Frontal cortex (tissue), 3 donors: ENCODE measurements at regions not wholly inside any gene's neighbourhood (a gene's known extent, or its start where the extent isn't known, plus 50 kb on each side); places are given as distances from the start of the nearest gene placed in this dataset.

ENCODE experiments used
- DNase-seq, 2 donors: peaks; one replicate each; pipeline ENCODE4 v3.0.0; 2012; ENCODE audit warnings: low spot score in 2 of 2
- FAIRE-seq: peaks from 2 replicates; lab custom pipeline; 2012; peaks lifted over from hg19 to GRCh38; lab: Jason Lieb, UNC
- donor health status: control.
- donor health status: control.
- donor health status: control.

GRCh38 chr21:16811970-16812369 lies 700.9 kb upstream of the CXADR start:
- FAIRE-seq = no peak
- DNase-seq = no peak

DNA sequence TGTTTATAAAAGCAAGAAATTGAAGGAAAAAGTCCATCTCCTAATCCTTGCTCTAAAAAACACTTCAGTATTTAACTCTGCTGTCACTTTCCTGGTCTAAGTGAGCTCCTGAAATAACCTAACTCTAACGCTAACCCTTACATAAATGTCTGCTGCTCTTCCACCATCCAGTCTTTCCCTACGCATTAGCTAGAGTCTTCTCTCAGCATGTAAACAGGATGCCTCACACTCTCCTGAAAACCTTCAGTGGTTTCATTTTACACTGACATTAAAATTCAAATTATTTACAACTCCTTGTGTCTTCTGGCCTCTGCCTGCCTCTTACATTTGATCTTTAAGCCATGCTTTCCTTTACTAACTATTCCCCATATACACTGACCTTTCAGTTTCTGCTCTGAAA lies 697.6 kb upstream of the CXADR start:
- FAIRE-seq (no peak), DNase-seq (no peak)

DNA sequence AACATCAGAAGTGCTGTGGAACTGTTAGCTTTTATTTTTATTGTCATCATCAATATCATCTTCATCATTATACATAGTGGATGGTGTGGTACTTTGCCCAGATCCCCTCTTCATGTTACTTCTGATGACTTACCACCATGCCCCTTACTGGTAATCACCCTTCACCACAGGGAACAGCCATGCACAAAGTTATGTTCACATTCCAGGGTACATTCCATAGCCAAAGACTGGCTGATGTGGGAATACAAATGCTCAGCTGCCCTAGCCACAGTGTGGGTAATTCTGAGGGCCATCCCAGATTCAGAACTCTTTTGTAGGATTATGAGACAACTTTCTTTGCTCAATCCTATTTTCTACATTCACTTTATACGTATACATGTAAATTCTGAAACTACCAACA lies 691.3 kb upstream of the CXADR start:
- FAIRE-seq (no peak), DNase-seq (no peak)

DNA sequence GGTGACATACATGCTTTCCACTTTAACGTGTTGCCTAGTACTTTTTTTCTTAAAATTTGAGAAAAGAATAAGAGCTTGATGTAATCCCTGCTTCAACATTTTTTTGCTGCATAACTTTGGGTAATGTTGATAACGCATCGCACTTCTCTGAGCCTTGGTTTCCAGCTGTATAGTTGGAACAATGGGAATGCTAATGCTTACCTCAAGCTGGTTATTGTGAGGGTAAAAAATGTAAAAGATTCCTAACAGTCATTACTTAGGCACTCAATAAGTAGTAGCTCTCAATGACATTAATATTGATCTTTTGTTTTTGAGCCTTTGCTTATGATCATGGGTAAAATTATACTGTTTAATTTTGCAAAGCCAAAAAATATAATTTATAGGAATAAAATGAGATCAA lies 683.3 kb upstream of the CXADR start:
- FAIRE-seq = no peak

GRCh38 chr21:16832791-16833190 lies 680.1 kb upstream of the CXADR start:
- no peak for FAIRE-seq
- no peak for DNase-seq

More for the DNA sequence above, 683.3 kb upstream of the CXADR start:
- DNase-seq = no peak

GRCh38 chr21:16834791-16835190 lies 678.1 kb upstream of the CXADR start:
- no peak for DNase-seq
- no peak for FAIRE-seq

GRCh38 chr21:16837321-16837720 lies 675.5 kb upstream of the CXADR start:
- no peak for DNase-seq
- no peak for FAIRE-seq

DNA sequence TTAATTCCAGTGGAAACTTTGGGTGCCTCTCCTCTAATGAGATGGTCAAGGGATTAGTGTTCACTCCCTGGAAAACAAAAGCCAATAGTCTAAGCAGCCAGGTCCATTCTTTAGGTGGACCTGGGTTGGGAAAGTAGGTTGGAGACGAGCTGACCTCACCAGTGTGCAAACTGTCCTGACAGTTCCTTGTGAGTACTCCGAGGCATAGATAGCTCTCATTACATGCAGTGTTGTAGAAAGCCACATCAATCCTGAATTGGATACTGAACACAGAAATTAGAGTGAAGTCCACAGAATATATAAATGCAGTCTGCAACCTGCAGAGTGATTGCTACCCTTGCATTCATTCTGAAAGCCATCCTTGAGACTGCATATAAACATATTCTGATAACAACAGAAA lies 675.1 kb upstream of the CXADR start:
- FAIRE-seq (no peak), DNase-seq (no peak)

DNA sequence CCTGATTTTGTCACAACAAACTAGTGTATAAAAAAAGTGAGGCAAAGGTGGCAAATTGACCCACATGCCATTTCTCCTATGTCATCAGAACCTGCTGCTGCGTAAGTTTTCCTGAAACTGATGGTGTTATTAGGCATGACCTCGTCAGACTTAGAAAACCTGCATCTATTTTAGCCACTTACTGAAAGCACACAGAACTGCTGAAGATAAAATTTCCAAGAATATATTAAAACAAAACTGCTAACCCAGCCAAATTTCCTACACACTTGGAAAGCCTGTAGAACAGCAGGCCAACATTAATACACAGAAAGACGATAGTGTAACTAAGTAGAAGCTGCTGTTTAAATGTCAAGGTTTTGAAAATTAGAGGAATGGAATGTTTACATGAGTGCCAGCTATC lies 674.5 kb upstream of the CXADR start:
- no peak for FAIRE-seq
- DNase-seq = no peak

GRCh38 chr21:16840538-16840937 lies 672.3 kb upstream of the CXADR start:
- DNase-seq = no peak
- no peak for FAIRE-seq

DNA sequence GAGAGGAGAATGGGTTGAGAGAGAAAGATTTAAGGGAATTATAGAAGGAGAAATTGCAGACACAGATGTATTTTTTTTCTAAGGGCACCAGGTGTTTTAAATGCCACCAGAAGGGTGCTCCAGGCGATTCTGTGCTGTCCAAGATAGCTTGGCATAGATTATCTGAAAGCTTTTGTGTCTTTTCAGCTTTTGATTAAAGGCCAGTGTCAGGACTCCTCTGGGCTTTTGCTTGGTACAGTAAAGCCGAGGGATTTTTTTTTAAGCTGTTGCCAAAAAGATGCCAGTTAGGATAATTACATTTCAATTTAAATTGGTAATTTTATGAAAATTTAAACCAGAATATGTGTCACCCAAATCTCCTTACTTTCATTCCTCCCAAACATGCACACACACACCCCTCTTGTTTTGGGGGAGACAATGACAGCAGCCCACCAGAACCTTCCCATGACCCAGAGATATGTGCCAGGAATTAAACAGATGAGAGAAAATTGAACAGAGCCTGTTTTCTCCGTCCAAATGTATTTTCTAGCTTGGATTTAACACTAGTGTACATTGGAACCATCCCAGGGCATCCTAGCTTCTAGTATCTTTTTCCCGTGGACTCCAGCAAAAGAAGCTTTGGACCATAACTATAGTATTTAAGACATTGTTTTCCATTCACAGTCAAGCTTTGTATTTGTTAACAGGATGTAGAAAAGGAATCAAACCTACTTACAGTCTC lies 670.7 kb upstream of the CXADR start:
- FAIRE-seq = no peak
- DNase-seq = no peak

- FAIRE-seq (no peak), DNase-seq (no peak)
Measured at GRCh38 chr21:16842696-16843035, 670.2 kb upstream of the CXADR start.

- FAIRE-seq (no peak), DNase-seq (no peak)
Measured at GRCh38 chr21:16847211-16847610, 665.6 kb upstream of the CXADR start.

DNA sequence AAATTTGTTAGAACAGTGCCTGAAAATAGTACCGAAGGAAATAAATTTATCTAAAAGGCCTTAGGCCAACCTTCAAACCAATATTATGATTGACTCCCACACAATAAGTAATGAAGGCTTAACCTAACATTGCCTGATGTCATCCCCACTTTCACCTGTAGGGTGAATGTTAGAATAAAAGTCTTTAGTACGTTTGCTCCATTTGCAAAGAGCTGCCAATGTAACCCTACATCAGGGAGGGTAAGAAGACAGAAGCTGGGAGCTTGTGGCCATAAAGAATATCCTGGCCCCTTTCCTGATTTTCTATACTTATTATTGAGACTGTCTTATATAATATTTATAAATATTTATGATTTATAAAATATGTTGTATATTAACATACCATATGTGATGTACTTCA lies 661.8 kb upstream of the CXADR start:
- FAIRE-seq (no peak), DNase-seq (no peak)

GRCh38 chr21:16855164-16855667 lies 657.6 kb upstream of the CXADR start:
- FAIRE-seq (no peak), DNase-seq (no peak)

- DNase-seq (no peak), FAIRE-seq (no peak)
Measured at GRCh38 chr21:16863362-16863905, 649.4 kb upstream of the CXADR start.

DNA sequence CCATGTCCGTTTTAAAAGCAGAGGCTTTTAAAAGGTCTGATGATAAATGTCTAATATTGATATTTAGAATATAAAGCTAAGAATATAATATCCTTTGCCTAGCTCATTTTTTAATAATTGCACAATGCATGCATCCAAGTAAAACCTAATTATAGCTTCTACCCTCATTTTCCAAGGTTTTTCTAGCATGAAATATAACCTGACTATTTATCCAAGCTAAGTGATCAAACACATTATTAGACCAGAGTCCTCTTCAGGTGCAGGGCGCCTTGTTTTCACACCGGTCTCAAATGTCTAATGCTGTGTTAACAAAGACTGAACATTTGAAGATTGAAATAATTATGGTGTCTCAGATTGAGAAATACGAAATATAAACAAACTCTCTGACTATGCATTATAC lies 648.9 kb upstream of the CXADR start:
- no peak for FAIRE-seq
- no peak for DNase-seq

- FAIRE-seq (no peak), DNase-seq (no peak)
Measured at GRCh38 chr21:16865632-16866031, 647.2 kb upstream of the CXADR start.

- no peak for DNase-seq
- no peak for FAIRE-seq
Measured at GRCh38 chr21:16866851-16867250, 646.0 kb upstream of the CXADR start.

DNA sequence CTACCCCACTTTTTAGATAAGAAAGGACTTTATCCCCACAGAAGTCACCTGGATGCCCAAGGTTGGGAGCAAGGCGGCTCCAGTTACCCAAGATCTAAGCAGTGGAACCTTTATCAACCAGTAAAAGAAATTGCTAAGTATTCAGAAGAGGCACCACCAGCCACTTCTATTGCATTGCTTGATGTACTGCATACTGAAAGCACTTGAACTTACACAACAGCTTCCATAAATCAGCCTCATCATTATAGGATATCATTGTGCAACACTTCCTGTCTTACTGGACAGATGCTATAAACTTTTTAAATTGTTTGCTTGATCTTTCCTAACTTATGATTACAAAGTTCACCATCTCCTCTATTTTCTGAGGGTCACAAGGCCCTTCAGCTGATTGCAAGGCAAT lies 642.7 kb upstream of the CXADR start:
- DNase-seq = no peak
- FAIRE-seq = no peak

GRCh38 chr21:16872616-16873015 lies 640.2 kb upstream of the CXADR start:
- no peak for FAIRE-seq
- no peak for DNase-seq

DNA sequence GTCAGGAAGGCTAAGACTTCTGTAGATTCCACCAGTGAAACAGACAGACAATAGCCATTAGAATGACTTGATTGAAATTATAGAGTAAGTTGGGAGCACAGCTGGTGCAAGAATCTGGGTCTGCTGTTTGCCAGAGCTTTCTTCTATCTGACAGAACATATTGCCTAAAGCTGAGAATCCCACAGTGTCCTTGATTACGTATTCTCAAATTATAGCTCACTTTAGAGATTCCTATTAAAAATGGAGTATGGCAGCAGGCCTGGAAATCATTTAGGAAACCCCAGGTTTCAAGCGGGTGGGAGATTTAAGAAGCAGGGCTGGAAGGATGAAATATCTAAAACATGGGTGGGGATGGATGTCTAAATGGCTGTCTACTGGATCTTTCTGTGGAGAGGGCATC lies 639.7 kb upstream of the CXADR start:
- DNase-seq = no peak
- FAIRE-seq = no peak
